ENCODE measurements at regions not wholly inside any gene's neighbourhood (a gene's known extent, or its start where the extent isn't known, plus 50 kb on each side); places are given as distances from the start of the nearest gene placed in this dataset.

DNA sequence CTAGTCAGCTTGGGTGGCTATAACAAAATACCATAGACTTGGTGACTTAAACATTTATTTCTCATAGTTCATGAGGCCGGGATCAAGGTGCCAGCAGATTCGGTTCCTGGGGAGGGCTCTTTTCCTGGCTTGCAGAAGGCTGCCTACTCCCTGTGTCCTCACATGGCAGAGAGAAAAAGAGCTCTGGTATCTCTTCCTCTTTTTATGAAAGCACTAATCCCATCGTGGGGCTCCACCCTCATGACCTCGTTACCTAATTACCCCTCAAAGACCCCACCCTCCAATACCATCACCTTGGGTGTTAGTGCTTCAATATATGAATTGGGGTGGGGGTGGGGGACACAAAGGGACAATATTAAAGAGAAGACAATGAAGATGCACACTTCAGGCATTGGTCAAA is 67.1 kb upstream of the CCBE1 start:
- H3K4me1 Mint-ChIP-seq: no peaks in the 10 kb centered on the region
- CTCF ChIA-PET: no interaction called here
- H3K9me3 Mint-ChIP-seq: no peaks in the 10 kb centered on the region
- DNase-seq: no peak
- no peak overlapping the region for H3K4me3 Mint-ChIP-seq
- POLR2A ChIA-PET: no interaction called here
- H3K27ac Mint-ChIP-seq: no peak overlapping the region
- no peaks in the 10 kb centered on the region for H3K27me3 Mint-ChIP-seq
- H3K36me3 Mint-ChIP-seq (ENCODE audit: low read depth): no peaks in the 10 kb centered on the region

DNA sequence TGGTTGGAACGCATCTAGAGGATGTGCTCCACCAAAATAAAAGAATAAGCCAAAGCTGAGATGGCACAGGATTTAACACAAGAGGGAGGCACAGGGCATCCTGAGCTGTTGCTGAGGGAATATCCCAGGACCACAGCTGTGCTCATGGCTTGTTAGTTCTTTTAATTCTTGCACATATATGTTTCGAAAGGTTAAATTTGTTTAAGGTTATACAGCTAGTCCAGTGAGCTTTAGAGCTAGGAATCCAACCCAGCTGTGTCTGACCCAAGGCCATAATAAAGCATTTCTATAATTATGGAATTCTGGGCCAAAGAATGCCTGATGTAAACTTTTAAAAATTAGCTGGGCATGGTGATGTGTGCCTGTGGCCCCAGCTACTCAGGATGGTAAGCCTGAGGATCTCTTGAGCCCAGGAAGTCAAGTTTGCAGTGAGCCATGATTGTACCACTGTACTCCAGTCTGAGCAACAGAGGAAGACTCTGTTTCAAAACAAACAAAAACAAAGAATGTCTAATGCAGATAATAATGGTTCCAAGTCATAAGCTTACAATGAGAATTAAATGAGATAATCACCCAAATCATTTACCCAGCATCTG is 66.4 kb upstream of the CCBE1 start:
- H3K4me3 Mint-ChIP-seq: no peak overlapping the region
- H3K27me3 Mint-ChIP-seq: no peaks in the 10 kb centered on the region
- H3K9me3 Mint-ChIP-seq: no peaks in the 10 kb centered on the region
- DNase-seq: no peak
- no peak overlapping the region for H3K27ac Mint-ChIP-seq
- ChIA-PET CTCF (no interaction called here), POLR2A (no interaction called here)
- H3K36me3 Mint-ChIP-seq (ENCODE audit: low read depth): no peaks in the 10 kb centered on the region
- no peaks in the 10 kb centered on the region for H3K4me1 Mint-ChIP-seq

DNA sequence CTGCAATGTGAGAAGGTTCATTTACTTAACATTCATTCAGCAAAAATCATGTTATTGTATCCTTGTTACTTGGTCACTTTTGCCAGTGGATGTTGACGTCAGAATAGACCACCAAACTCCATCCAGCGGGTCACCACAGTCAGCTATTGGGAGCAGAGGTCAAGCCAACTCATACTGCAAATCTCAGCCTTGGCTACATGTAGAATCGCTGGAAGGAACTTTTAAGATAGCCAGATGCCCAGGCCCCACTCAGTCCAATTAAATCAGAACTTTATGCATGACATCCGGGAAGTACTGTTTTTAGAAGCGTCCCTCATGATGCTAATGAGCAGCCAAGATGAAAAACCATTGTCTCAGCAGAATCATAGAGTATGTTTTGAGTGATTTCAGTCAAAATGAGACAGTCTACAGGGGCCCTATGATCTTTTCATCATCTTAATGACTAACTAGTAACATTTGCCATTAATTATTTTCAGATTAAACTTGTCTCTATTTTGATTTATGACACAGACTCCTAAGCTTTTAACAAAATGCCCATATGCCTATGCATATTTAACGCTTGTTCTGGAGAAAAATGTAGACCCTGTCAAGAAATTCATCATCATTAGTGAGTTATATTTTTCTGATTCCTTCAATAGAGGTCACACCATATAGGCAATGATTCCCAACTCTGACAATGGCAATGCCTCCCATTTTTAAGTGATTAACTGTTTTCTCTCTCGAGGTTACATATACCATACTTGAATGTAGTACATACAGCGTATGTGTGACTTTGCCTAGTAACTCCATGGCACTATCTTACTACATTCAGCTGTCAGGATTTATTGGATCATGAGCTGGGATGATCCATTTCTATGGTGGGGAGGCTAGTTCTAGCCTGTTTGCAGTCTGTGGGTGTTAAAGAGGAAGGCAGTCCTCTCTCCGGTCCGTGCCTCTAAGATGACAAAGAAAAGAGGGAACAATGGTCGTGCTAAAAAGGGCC is 63.7 kb upstream of the CCBE1 start:
- no peaks in the 10 kb centered on the region for H3K36me3 Mint-ChIP-seq (ENCODE audit: low read depth)
- no peak overlapping the region for H3K27ac Mint-ChIP-seq
- no peak overlapping the region for H3K4me3 Mint-ChIP-seq
- H3K27me3 Mint-ChIP-seq: no peaks in the 10 kb centered on the region
- H3K9me3 Mint-ChIP-seq: no peaks in the 10 kb centered on the region
- DNase-seq: no peak
- H3K4me1 Mint-ChIP-seq: no peaks in the 10 kb centered on the region
- ChIA-PET CTCF (no interaction called here), POLR2A (no interaction called here)

DNA sequence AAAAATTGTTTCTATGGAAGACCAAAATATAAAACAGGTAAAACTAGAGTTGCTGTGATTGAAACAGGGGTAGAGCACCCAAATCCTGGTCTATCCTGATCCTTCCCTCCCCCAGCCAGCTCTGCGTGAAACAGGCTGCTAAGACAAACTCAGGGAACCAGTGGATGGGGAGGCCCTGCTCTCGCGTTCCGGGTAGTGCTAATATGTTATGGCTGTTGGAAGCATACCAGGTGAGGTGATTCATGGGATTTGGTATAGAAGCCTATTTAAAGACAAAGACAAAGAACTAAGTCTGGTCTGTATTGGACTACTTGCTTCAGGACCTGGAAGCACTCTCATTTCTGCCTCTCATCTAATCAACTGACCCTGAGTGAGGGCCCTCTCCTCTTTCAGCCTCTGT is 63.0 kb upstream of the CCBE1 start:
- DNase-seq: no peak
- Mint-ChIP-seq H3K4me1 (no peaks in the 10 kb centered on the region), H3K4me3 (no peak overlapping the region), H3K36me3 (ENCODE audit: low read depth) (no peaks in the 10 kb centered on the region), H3K9me3 (no peaks in the 10 kb centered on the region), H3K27me3 (no peaks in the 10 kb centered on the region), H3K27ac (no peak overlapping the region)
- ChIA-PET POLR2A (no interaction called here), CTCF (no interaction called here)

DNA sequence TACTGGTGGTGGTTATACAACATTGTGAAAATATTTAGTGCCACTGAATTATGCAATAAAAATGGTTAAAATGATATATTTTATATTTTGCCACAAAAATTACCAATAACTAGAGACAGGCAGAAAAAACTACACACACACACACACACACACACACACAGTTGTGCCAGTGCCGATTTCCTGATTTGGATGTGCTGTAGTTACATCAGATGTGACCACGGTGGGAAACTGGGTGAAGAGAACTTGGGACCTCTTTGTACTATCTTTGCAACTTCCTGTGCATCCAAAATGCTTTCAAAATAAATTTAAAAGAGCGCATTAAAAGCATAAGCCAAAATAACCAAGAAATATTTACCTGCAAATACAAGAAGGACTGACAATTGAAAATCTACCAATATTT is 61.6 kb upstream of the CCBE1 start:
- H3K4me1 Mint-ChIP-seq: no peaks in the 10 kb centered on the region
- CTCF ChIA-PET: no interaction called here
- H3K27me3 Mint-ChIP-seq: no peaks in the 10 kb centered on the region
- H3K36me3 Mint-ChIP-seq (ENCODE audit: low read depth): no peaks in the 10 kb centered on the region
- no peaks in the 10 kb centered on the region for H3K9me3 Mint-ChIP-seq
- H3K27ac Mint-ChIP-seq: no peak overlapping the region
- POLR2A ChIA-PET: no interaction called here
- no peak for DNase-seq
- no peak overlapping the region for H3K4me3 Mint-ChIP-seq

DNA sequence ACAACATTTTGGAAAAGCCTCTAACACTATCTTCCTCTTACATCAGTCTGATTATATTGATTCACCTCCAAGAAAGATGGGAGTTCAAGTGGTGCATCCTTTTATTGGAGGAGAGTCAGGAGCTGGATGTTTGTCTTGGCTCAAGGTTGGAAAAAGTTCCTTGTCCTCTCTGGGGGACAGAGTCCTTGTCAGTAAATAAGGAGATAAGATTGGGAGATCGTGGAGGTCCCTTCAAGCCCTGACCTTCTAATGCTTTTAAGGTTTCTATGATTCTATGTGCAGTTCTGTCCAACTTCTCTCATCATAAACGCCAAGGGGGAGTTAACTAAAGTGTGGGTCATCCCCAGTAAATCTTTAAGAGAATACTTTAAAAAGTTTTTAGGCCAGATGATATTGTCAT is 60.9 kb upstream of the CCBE1 start:
- Mint-ChIP-seq H3K4me1 (no peaks in the 10 kb centered on the region), H3K4me3 (no peak overlapping the region), H3K27me3 (peaks cover under 1% of the 10 kb centered on the region), H3K36me3 (ENCODE audit: low read depth) (no peaks in the 10 kb centered on the region), H3K9me3 (no peaks in the 10 kb centered on the region), H3K27ac (no peak overlapping the region)
- CTCF ChIA-PET: no interaction called here
- POLR2A ChIA-PET: no interaction called here
- DNase-seq: no peak

DNA sequence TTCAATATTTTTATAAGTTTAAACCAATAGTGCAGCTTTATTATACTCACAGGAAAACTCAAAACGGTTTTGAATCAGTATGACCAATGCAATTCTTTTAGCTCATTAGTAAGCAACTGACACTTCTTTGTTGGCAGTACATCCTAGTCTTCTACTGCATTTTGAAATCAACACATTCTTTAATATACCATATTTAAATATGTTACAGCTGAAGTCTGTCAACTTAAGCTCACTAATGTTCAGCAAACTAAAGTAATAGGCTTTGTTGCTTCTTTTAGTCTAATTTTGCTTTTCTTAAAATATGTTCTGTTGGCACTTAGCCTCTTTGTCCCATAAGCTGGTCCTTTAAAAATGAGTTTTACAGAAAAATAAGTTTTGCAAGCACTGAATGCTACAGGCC is 55.4 kb upstream of the CCBE1 start:
- DNase-seq: no peak
- ChIA-PET POLR2A (no interaction called here), CTCF (no interaction called here)
- H3K4me1 Mint-ChIP-seq: no peaks in the 10 kb centered on the region
- no peaks in the 10 kb centered on the region for H3K36me3 Mint-ChIP-seq (ENCODE audit: low read depth)
- no peaks in the 10 kb centered on the region for H3K9me3 Mint-ChIP-seq
- H3K27ac Mint-ChIP-seq: no peak overlapping the region
- peaks cover 6% of the 10 kb centered on the region for H3K27me3 Mint-ChIP-seq
- no peak overlapping the region for H3K4me3 Mint-ChIP-seq

DNA sequence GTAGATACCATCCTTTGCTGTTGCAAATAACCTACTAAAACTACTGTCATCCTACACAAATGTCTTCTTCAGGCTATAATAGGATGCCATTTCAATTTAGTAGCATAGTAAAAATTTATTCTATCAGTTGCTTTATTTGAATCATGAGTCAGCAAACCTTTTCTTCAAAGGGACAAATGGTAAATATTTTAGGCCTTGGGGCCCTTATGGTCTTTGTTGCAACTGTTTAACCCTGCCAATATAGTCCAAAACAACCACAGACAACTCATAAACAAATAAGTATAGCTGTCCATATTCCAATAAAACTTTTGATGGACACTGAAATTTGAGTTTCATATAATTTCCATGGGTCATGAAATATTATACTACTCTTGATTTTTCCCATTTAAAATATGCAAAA is 54.0 kb upstream of the CCBE1 start:
- H3K27me3 Mint-ChIP-seq: peaks cover 7% of the 10 kb centered on the region
- no peaks in the 10 kb centered on the region for H3K4me1 Mint-ChIP-seq
- H3K4me3 Mint-ChIP-seq: no peak overlapping the region
- H3K27ac Mint-ChIP-seq: no peak overlapping the region
- no peak for DNase-seq
- H3K9me3 Mint-ChIP-seq: no peaks in the 10 kb centered on the region
- H3K36me3 Mint-ChIP-seq (ENCODE audit: low read depth): no peaks in the 10 kb centered on the region
- CTCF ChIA-PET: interaction anchor here (1.4 kb wide), 1 partner anchor 54 kb away, joined by 3 read pairs; the partner anchor contains the start of gene CCBE1
- POLR2A ChIA-PET: no interaction called here

DNA sequence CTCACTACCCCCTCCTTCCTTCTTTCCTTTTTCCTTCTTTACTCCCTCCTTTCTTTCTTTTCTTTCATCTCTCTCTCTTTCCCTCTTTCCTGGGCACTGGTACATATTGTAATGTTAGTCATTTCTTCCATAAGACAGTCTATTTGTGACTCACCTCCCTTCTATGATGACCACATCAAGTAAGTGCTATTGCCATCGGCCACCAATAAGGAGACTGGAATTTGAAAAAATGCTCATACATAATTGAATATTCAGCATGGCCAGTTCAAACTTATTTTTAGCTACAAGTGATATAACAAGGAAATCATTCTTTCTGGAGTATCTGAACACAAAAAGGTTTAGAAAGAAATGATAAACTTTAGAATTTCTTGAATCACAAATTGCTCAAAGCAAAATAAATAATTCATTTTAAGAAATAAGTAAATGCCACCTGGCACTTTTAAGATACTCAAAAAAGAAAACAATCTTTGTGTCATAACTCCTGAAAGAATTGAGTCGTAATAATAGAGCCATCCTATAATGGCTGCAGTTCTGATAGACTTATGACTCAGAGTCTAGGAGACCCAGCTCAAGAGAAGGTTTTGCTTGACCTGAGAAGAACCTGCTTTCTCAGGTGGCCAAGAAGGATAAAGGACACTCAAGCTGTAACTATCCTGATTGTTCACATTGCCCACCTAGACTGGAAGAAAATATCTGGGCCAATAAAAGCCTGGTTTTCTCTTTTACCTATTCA is 51.6 kb upstream of the CCBE1 start:
- H3K4me3 Mint-ChIP-seq: no peak overlapping the region
- H3K27me3 Mint-ChIP-seq: peaks cover 7% of the 10 kb centered on the region
- no peaks in the 10 kb centered on the region for H3K4me1 Mint-ChIP-seq
- H3K27ac Mint-ChIP-seq: no peak overlapping the region
- POLR2A ChIA-PET: no interaction called here
- no peak for DNase-seq
- CTCF ChIA-PET: no interaction called here
- no peaks in the 10 kb centered on the region for H3K9me3 Mint-ChIP-seq
- no peaks in the 10 kb centered on the region for H3K36me3 Mint-ChIP-seq (ENCODE audit: low read depth)

Measured in activated CD4-positive, alpha-beta memory T cell treated with anti-CD3 and anti-CD28 coated beads, Interleukin-2, amount 10 ng/mL, durations not matched to agents 7 days and 5 days (primary cell).